Stimulated activated CD8-positive, alpha-beta memory T cell treated with anti-CD3 and anti-CD28 coated beads, Interleukin-15, amount 100 ng/mL, for 4 hours (primary cell): ENCODE measurements at regions not wholly inside any gene's neighbourhood (a gene's known extent, or its start where the extent isn't known, plus 50 kb on each side); places are given as distances from the start of the nearest gene placed in this dataset.

Experiments
- DNase-seq, 2 donors: peaks; one replicate each; pipeline ENCODE4 v3.0.0-alpha.2; 2020; ENCODE audit warnings: low read depth in 2 of 2

DNA sequence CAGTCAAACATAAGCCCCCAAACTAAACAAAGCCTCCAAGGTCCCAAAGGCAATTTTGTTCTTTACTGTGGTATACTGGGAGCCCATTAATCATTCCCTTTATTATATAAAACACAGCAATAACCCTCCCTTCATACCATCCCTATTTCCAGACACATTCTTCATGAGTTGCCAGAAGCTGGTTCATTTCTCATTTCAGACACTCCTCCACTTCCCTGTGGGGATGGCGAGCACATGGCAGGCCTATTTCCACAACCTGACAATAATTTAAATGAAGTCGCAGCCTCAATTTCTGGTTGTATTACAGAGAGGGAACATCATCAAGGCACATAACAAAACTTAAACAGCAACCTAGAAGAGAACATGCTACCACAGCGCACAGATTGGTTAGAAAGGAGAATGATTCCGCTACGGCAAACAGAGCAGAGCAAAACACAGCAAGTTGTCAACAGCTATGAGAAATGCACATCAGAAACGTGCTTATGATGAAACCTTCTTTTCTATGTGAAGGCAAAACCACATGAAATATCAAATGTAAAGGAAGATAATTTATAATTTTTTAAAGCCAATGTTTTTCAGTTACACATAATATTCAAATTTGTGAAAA lies 63.3 kb upstream of the ARHGEF3 start:
- DNase-seq = no peak

DNA sequence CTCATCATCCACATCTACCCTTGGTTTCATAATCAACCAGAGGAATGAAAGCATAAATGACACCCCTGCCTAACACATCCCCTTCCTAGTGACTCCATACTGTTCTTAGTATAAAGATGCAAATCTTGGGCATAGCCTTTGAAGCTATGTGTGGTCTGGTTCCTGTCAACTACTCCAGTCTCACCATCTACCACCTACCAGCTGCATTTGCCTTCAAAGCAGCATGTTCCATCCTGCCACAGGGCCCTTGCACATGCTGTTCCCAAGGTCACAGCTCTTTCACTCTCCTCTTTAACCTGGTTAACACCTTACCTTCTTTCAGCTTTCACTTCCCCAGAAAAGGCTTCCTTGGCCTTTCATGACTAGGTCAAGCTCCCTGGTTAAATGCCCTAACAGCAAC lies 62.3 kb upstream of the ARHGEF3 start:
- no peak for DNase-seq

DNA sequence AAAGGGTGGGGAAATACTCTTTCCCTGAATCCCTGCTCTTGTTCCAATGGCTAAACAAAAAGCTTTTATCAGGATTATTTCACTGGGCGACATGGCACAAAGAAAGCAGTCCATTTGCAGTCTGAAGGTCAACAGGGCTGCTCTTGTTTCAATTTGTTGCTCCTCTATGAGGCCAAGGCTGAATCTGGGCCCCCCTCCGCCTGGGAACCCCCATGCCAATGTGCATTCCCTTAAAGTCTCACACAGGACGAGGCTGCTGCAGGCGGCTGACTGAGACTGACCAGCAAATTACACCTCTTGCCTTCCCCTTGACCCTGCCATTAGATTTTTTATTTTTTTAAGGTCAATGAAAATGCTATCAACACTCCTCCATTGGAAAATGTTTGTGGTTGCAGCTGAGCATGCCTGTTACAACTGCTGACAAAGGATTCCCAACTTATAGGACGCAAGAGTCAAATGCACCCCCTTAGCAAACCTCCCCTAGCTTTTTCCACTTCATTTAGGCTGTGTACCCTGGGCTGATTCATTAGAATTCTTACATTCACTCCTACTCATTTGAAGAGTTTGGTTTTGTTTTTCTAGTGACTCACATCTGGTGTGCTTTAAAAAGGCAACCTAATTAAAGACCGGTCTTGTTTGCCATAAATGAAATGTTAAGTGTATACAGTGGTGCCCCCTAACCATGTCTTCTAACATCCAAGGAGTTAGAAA lies 60.8 kb upstream of the ARHGEF3 start:
- DNase-seq = no peak

DNA sequence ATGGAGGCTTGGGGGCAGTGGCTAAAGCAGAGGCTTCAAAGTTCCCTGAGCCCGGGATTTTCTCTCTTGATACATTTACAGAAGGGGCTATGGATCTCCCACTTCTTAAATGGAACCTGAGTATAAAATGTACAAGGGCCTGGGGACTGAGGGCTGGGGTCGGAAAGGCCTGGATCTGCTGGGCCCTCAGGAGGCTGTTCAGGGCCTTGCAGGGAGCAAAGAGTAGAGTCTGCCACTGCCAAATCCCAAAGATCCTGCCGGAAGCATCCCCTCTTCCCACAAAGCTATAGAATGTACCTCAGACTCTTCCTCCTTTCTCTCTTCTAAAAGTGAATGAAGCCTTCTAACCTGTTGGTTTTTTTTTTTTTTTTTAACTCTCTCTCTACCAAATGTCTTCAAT lies 59.8 kb upstream of the ARHGEF3 start:
- DNase-seq = no peak

DNA sequence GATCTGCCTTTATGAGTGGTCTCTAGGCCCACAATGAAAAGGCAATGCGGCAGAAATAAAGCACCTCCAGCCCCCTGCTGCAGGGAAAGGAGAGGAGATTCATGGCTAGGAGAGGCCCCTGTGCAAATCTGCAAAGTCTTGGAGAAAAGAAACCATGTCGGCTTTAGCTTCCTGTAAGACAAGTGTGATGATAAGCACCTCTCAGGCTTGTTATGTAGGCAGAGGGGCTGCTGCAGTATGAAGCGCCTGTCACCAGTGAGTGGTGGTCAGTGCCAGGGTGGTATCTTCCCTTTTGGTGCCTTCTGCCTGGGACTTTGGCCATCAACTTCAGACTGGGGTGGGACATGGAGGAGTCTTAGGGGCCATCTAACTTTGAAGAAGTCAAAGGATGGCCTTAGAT lies 59.2 kb upstream of the ARHGEF3 start:
- no peak for DNase-seq

DNA sequence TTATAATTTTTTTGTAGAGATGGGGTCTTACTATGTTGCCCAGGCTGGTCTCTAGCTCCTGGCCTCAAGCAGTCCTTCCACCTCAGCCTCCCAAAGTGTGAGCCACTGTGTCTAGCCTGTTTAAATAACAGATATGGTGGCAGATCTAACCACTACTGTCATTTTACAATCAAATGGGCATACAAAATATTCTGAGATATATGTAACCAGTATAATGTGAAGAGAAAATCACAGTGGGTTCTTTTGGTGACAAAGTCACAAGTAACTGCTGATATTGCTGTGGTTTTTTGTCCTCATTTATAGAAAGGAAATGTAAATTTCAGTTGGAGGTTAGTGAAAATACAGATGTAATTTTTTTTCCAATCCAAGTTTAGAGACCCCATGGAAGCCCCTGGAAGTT lies 58.6 kb upstream of the ARHGEF3 start:
- DNase-seq = no peak

DNA sequence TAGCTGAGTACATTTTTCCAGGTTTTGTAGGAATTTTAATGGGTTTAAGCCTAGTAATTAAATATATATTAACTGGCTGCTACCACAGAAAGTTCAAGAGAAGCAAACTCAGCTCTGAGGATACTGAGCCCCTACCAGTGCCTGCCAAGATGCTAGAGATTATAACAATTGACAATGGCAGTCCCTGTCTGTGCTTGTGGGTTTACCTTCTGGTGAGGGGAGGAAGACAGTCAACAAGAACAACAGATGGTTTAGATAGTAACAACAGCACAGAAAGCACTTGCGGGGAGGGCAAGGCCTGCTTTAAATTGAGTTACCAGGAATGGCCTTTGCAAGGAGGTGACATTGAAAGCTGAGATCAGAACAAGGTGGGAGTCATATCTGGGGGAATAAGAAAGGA lies 56.6 kb upstream of the ARHGEF3 start:
- DNase-seq = no peak

DNA sequence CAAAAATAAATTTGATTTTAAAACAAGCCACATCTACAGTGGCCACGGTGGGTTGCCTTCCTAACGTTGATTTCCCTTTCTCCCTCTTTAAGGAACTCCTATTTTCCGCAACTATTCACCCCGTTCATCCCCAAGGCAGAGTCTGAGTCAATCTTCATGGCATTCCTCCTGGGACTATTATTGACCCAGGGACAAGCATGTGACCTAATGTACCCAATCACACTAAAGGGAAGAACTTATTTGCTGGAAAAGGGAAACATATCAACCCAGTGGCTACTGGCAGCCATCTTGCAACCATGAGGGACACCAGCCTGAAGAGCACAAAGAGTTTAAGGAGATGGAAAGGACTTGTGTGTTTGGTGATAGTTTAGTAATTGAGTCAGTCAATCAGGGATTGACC lies 55.4 kb upstream of the ARHGEF3 start:
- no peak for DNase-seq

DNA sequence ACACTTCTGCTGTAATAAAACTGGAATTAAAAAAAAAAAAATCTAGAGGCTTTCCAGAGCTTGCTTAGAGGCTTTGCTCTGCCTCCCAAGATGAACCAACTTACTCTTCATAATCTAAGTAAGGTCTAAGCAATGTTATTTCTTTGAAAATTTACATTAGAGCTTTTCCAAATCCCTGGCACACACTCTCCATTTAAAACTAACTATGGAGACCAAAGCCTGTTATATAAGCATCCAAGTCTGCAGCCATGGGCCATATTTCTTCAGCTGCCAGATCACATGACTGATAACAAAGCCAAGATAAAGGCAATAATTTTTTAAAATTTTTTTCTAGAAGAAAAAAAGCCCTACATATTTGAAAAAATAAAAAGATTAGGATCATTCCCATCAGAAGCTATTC lies 55.0 kb upstream of the ARHGEF3 start:
- no peak for DNase-seq

DNA sequence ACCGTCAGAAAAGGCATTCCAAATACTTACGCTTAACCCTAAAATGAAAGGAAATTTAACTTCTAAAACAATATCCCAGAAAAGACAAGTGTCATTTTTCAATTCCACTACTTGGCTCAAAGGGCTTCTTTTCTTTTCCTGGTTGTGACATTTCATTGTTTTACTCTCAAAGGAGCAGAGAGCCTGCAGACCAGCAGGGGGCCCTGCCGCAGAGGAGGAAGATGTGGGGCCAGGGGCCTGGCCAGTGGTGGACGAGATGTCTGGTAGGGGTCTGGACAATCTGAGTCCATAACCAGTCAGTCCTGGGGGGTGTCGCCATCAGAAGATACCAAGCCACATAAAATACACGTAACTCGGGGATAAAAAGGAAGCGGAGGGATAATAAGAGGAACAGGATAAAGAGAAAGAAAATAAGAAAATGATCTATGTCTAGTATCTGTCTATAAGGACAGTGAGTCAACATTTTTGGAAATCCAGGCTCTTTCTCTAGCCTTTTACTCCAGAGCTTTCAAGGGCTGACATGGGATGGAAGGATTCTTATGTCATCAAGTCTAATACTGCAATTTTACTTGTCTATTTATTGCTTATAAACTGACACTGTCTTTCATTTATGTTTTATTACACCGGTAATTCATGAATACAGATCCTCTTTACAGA lies 54.2 kb upstream of the ARHGEF3 start:
- DNase-seq = no peak

DNA sequence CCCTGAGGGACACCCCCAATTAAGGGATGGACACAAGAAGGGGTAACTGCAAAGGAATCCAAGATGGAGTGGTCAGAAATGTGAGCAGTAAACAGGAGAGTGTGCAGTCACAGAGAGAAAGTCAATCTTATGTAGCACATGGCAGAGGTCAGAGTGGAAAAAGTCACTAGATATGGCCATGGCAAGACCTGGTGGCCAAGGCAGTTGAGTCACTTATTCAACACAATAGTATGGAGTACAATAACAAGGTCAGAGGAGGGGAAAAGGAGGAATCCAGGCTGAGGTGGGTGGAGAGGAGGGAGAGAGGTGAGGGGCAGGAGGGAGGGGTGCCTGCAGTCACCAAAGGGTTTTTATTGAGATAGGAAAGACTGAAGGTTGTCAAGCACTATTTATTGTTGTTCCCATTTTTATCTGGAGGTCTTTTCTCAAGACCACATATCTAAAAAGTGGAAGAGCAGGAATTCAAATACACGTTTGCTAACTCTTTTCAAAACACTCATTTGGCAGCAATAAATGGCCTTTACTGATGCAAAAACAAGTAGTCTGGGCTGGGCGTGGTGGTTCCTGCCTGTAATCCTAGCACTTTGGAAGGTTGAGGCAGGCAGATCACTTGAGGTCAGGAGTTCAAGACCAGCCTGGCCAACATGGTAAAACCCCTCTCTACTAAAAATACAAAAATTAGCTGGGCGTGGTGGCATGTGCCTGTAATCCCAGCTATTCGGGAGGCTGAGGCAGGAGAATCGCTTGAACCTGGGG lies 53.3 kb upstream of the ARHGEF3 start:
- no peak for DNase-seq

DNA sequence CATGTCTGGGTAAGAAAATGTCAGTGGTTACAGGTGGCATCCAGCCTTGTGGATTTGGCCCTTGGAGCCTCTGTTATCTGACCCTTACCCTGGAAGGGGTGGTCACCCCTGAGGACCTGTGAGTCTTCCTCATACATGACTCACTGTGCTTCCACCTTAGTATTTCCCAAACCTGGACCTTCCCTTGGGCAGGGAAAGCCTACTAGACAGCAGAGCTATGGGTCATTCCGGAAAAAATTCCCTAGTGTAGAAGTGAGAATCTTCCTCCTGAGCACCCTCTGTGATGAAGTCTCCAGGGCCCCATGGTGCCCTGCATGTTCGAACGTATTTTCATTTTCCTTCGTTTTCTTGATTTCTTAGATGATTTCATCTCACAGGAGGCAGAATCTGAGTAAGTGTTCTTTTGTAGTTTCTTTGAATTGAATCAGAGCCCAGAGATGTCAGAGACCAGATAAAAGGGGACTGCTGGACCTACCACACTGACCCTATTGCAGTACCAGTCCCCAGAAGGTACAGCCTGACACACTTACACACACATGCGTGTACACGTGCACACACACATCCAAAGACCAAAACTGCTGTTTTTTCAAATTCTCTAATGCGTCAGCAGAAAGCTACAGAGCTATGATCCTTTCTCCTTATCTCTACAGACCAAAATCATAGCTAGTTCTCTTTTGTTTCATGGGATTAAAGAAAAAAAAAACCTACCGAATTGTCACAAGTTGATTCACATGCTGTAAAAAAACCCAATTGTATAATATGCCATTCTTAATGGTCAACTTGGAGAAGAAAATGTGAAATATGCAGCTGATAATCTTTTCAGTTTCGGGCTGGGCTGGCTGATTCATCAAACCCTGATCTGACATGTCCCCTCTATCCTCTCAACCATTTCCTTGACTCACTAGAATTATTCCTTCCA lies 50.5 kb upstream of the ARHGEF3 start:
- no peak for DNase-seq
